ENCODE measurements at regions not wholly inside any gene's neighbourhood (a gene's known extent, or its start where the extent isn't known, plus 50 kb on each side); places are given as distances from the start of the nearest gene placed in this dataset.

GRCh38 chr16:8355675-8356074 is 234.6 kb downstream of the TMEM114 start:
- TF ChIP-seq EZH2phosphoT487 (IDR thresholded peaks at IDR 0.05; ENCODE audit: borderline replicate concordance, low read depth, low read length): no peak
- TF ChIP-seq, protein P1, sequence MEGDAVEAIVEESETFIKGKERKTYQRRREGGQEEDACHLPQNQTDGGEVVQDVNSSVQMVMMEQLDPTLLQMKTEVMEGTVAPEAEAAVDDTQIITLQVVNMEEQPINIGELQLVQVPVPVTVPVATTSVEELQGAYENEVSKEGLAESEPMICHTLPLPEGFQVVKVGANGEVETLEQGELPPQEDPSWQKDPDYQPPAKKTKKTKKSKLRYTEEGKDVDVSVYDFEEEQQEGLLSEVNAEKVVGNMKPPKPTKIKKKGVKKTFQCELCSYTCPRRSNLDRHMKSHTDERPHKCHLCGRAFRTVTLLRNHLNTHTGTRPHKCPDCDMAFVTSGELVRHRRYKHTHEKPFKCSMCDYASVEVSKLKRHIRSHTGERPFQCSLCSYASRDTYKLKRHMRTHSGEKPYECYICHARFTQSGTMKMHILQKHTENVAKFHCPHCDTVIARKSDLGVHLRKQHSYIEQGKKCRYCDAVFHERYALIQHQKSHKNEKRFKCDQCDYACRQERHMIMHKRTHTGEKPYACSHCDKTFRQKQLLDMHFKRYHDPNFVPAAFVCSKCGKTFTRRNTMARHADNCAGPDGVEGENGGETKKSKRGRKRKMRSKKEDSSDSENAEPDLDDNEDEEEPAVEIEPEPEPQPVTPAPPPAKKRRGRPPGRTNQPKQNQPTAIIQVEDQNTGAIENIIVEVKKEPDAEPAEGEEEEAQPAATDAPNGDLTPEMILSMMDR (conservative IDR thresholded peaks at IDR 0.05; ENCODE audit: low read length): peak; percentile 57
- no peak for DNase-seq (ENCODE audit: low spot score)
- no peak overlapping the region for H3K27ac ChIP-seq (ENCODE audit: low read depth, low read length, poor library complexity, severe bottlenecking)
- H3K4me1 ChIP-seq (ENCODE audit: insufficient read depth, low read length, poor library complexity, severe bottlenecking): no peaks in the 10 kb centered on the region
- intact Hi-C loops (cut with micrococcal nuclease; ENCODE audit: unreplicated experiment): no loop called here
- H3K4me2 ChIP-seq (ENCODE audit: low read length): no peak overlapping the region
- H3K4me3 ChIP-seq (ENCODE audit: low read depth, low read length, poor library complexity, severe bottlenecking): no peak overlapping the region
- no peaks in the 10 kb centered on the region for H3K9me3 ChIP-seq (ENCODE audit: low read length)
- no peaks in the 10 kb centered on the region for H3K79me2 ChIP-seq (ENCODE audit: insufficient read depth, low read depth, low read length)
- H3K36me3 ChIP-seq (ENCODE audit: insufficient read depth, low read length): no peaks in the 10 kb centered on the region
- H4K20me1 ChIP-seq (ENCODE audit: insufficient read depth, low read length): no peaks in the 10 kb centered on the region
- H3K9me2 ChIP-seq (ENCODE audit: insufficient read depth, low read length): no peaks in the 10 kb centered on the region
- BruUV-seq (replicated peaks): no TSS peak
- H2AFZ ChIP-seq (ENCODE audit: low read length): no peak overlapping the region
- ChIA-PET CTCF (ENCODE audit: unreplicated experiment) (no interaction called here), POLR2A (interaction anchor here (0.5 kb wide), 1 partner anchor 50 kb away, joined by 3 read pairs; no protein-coding TSS in a partner anchor)

- intact Hi-C loops (cut with micrococcal nuclease; ENCODE audit: unreplicated experiment): no loop called here
- no peak for TF ChIP-seq EZH2phosphoT487 (IDR thresholded peaks at IDR 0.05; ENCODE audit: borderline replicate concordance, low read depth, low read length)
- TF ChIP-seq, protein P1 (conservative IDR thresholded peaks at IDR 0.05; ENCODE audit: low read length): no peak
- POLR2A ChIA-PET: no interaction called here
Measured at GRCh38 chr16:8346294-8346693, 244.0 kb downstream of the TMEM114 start.

GRCh38 chr16:8342276-8342675 is 248.0 kb downstream of the TMEM114 start:
- POLR2A ChIA-PET: no interaction called here
- Histone ChIP-seq H2AFZ (ENCODE audit: low read length) (no peak overlapping the region), H3K4me1 (ENCODE audit: insufficient read depth, low read length, poor library complexity, severe bottlenecking) (no peaks in the 10 kb centered on the region), H3K9me3 (ENCODE audit: low read length) (no peaks in the 10 kb centered on the region), H3K4me2 (ENCODE audit: low read length) (no peak overlapping the region), H3K9me2 (ENCODE audit: insufficient read depth, low read length) (no peaks in the 10 kb centered on the region), H3K79me2 (ENCODE audit: insufficient read depth, low read depth, low read length) (no peaks in the 10 kb centered on the region), H3K27ac (ENCODE audit: low read depth, low read length, poor library complexity, severe bottlenecking) (no peak overlapping the region), H3K4me3 (ENCODE audit: low read depth, low read length, poor library complexity, severe bottlenecking) (no peak overlapping the region), H3K36me3 (ENCODE audit: insufficient read depth, low read length) (no peaks in the 10 kb centered on the region), H4K20me1 (ENCODE audit: insufficient read depth, low read length) (no peaks in the 10 kb centered on the region)
- CTCF ChIA-PET (ENCODE audit: unreplicated experiment): no interaction called here
- TF ChIP-seq, protein P1 (conservative IDR thresholded peaks at IDR 0.05; ENCODE audit: low read length): no peak
- no peak for TF ChIP-seq EZH2phosphoT487 (IDR thresholded peaks at IDR 0.05; ENCODE audit: borderline replicate concordance, low read depth, low read length)
- intact Hi-C loops (cut with micrococcal nuclease; ENCODE audit: unreplicated experiment): no loop called here
- DNase-seq (ENCODE audit: low spot score): no peak
- BruUV-seq (replicated peaks): no TSS peak

More at GRCh38 chr16:8346294-8346693, 244.0 kb downstream of the TMEM114 start:
- no peaks in the 10 kb centered on the region for H3K9me3 ChIP-seq (ENCODE audit: low read length)
- H4K20me1 ChIP-seq (ENCODE audit: insufficient read depth, low read length): no peaks in the 10 kb centered on the region
- no peaks in the 10 kb centered on the region for H3K9me2 ChIP-seq (ENCODE audit: insufficient read depth, low read length)
- H3K4me3 ChIP-seq (ENCODE audit: low read depth, low read length, poor library complexity, severe bottlenecking): no peak overlapping the region
- no peak overlapping the region for H2AFZ ChIP-seq (ENCODE audit: low read length)
- no TSS peak for BruUV-seq (replicated peaks)
- no peaks in the 10 kb centered on the region for H3K79me2 ChIP-seq (ENCODE audit: insufficient read depth, low read depth, low read length)
- CTCF ChIA-PET (ENCODE audit: unreplicated experiment): no interaction called here
- no peak for DNase-seq (ENCODE audit: low spot score)
- no peaks in the 10 kb centered on the region for H3K36me3 ChIP-seq (ENCODE audit: insufficient read depth, low read length)
- H3K4me1 ChIP-seq (ENCODE audit: insufficient read depth, low read length, poor library complexity, severe bottlenecking): no peaks in the 10 kb centered on the region
- no peak overlapping the region for H3K4me2 ChIP-seq (ENCODE audit: low read length)
- no peak overlapping the region for H3K27ac ChIP-seq (ENCODE audit: low read depth, low read length, poor library complexity, severe bottlenecking)

Data from OCI-LY7 (cell line).